GM21528 (cell line): ENCODE measurements at regions not wholly inside any gene's neighbourhood (a gene's known extent, or its start where the extent isn't known, plus 50 kb on each side); places are given as distances from the start of the nearest gene placed in this dataset.
"Not testable (repeated sequence)": the region's sequence is repeated elsewhere in the genome, so short reads cannot be mapped to it uniquely, and the experiment has no call there.

ENCODE experiments used
- ATAC-seq: cut with Tn5 transposase; IDR thresholded peaks from one replicate; pipeline ENCODE4 v1.9.1; 2021; ENCODE audit warnings: mild to moderate bottlenecking, moderate library complexity; ENCODE audit not compliant: unreplicated experiment, low FRiP score

GRCh38 chr2:228613133-228613850, 431.8 kb upstream of the SPHKAP start:
- ATAC-seq, result no peak

GRCh38 chr2:228611171-228611570, 429.7 kb upstream of the SPHKAP start:
- ATAC-seq, result no peak

GRCh38 chr2:228602288-228602687, 420.8 kb upstream of the SPHKAP start:
- no peak for ATAC-seq

GRCh38 chr2:228600265-228600664, 418.8 kb upstream of the SPHKAP start:
- ATAC-seq, result no peak

GRCh38 chr2:228599781-228600180, 418.3 kb upstream of the SPHKAP start:
- no peak for ATAC-seq

- ATAC-seq, result no peak
These were observed 417.8 kb upstream of the SPHKAP start for GRCh38 chr2:228599297-228599696.

GRCh38 chr2:228597032-228597431, 415.5 kb upstream of the SPHKAP start:
- ATAC-seq, result no peak

- no peak for ATAC-seq
These were observed 412.5 kb upstream of the SPHKAP start for GRCh38 chr2:228594012-228594411.

GRCh38 chr2:228592925-228593324, 411.4 kb upstream of the SPHKAP start:
- no peak for ATAC-seq

- ATAC-seq, result peak; percentile 78
These were observed 409.2 kb upstream of the SPHKAP start for GRCh38 chr2:228590681-228591080.

GRCh38 chr2:228589115-228589514, 407.6 kb upstream of the SPHKAP start:
- no peak for ATAC-seq

- no peak for ATAC-seq
These were observed 400.2 kb upstream of the SPHKAP start for GRCh38 chr2:228581731-228582130.

GRCh38 chr2:228575897-228576296, 394.4 kb upstream of the SPHKAP start:
- ATAC-seq, result no peak

- not testable (repeated sequence) for ATAC-seq
These were observed 386.8 kb upstream of the SPHKAP start for GRCh38 chr2:228568275-228568674.

- no peak for ATAC-seq
These were observed 380.3 kb upstream of the SPHKAP start for GRCh38 chr2:228561816-228562215.

GRCh38 chr2:228559774-228560415, 378.4 kb upstream of the SPHKAP start:
- ATAC-seq, result no peak

GRCh38 chr2:228556717-228557116, 375.2 kb upstream of the SPHKAP start:
- ATAC-seq, result no peak

GRCh38 chr2:228549441-228550007, 368.0 kb upstream of the SPHKAP start:
- ATAC-seq, result no peak

GRCh38 chr2:228548230-228548629, 366.7 kb upstream of the SPHKAP start:
- no peak for ATAC-seq

GRCh38 chr2:228545748-228546145, 364.3 kb upstream of the SPHKAP start:
- no peak for ATAC-seq

GRCh38 chr2:228545041-228545747, 363.7 kb upstream of the SPHKAP start:
- ATAC-seq, result no peak
